Stimulated activated CD4-positive, alpha-beta T cell treated with anti-CD3 and anti-CD28 coated beads, Interleukin-2, amount 100 ng/mL, for 48 hours (primary cell): ENCODE measurements at regions not wholly inside any gene's neighbourhood (a gene's known extent, or its start where the extent isn't known, plus 50 kb on each side); places are given as distances from the start of the nearest gene placed in this dataset.
"Not testable (repeated sequence)": the region's sequence is repeated elsewhere in the genome, so short reads cannot be mapped to it uniquely, and the experiment has no call there.

Experiments used
- DNase-seq, 2 donors: peaks; one replicate each; pipeline ENCODE4 v3.0.0-alpha.2; 2020

DNA sequence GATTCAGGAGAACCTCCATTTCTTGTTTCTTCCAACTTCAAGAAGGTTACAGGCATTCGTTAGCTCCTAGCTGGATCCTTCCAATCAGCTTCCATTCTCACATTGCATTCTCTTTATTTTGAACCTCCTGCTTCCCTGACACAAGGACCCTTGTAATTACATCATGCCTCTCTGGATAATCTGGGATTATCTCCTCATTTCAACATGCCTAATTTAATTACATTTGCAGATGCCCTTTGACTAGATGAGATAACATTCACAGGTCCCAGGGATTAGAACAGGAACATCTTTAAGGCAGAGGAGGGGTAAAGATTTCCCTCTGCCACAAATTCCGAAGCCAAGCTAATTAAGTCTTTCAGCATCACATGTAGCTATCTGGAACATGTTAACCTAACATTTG lies 753.8 kb upstream of the PCDH7 start:
- no peak for DNase-seq

DNA sequence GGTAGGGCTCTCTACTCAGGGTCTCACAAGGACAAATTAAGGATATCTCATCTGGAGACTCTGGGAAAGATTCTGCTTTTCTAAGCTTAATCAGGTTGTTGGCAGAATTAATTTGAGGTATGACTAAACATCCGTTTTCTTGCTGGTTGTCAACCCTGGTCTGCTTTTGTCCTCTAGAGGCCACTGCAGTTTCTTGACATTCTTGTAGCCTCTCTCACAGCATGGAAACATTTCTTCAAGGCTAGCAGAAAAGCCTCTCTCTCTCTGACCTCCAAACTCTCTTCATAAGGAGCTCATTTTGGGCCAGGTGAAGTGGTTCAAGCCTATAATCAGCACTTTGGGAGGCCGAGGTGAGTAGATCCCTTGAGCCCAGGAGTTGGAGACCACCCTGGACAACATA lies 749.5 kb upstream of the PCDH7 start:
- no peak for DNase-seq

DNA sequence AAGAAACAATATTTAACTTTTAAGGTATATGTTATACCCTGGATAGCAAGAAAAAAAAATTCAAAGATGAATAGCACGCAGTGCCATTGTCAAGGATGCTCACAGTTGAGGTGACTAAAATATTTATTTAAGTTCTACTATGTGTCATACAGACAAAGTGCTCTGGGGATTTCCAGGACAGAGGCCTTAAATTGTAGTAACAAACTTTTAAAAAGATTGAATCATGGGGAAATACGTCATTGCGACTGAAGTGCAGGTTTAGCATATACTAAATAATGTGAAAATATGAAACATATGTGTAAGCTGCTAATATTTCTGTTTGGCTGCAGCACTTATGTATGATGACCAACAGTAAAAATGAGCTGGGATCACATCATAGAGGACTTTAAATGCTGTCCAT lies 748.0 kb upstream of the PCDH7 start:
- no peak for DNase-seq

DNA sequence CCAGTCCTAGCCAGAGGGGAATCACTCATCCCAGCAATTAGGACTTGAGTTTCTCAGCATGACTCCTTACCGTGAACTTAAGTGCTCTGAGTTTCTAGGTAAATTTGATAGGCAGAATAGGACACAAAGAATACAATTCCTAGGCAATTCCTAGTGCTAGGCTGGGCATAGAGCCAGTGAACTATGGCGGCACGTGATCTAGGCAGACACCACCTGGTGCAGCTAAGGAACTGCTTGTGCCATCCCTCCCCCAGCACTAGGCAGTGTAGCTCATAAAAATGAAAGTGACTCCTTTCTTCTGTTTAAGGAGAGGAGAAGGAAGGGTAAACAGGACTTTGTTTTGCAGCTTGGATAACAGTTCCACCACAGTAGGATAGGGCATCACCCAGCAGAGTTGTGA lies 736.3 kb upstream of the PCDH7 start:
- no peak for DNase-seq

GRCh38 chr4:30001628-30002027 lies 718.5 kb upstream of the PCDH7 start:
- DNase-seq: no peak

- no peak for DNase-seq
Observed at GRCh38 chr4:30002341-30002740, 717.8 kb upstream of the PCDH7 start.

DNA sequence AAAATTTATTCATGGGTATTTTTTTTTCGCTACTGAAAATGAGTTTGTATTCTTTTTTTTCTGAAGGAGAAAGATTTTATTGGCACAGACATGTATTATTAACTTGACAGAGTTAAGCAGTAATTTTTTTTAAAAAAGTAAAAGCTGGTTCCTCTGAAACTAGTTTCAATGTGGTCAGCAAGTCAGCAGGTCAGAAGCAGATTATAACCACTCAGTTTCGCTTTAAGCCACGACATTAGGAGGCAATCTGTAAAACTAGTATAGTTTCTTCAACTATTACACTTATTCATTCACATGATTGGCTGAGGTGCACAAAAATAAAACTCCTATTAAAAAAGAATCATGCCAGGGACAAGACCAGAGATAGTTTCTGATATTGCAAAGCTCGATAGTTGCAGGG lies 714.2 kb upstream of the PCDH7 start:
- DNase-seq: no peak

DNA sequence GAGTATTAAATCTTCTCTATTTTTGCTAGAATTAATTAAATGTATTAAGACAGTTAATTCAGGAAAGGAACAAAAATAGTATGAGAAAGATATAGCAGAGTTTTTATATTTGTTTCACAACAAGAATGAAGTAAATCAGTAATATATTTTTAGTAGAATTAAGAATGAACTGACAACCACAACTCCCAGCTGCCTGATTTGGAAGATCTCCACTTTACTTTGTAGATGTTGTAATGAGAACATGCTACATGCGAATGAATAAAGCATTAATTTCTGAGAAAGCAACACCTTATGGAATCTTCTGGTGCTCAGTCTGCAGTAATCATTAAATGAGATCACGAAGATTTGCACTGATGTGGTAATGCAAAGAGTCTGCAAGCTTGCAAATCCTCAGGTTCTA lies 695.6 kb upstream of the PCDH7 start:
- DNase-seq: no peak

GRCh38 chr4:30028826-30029225 lies 691.3 kb upstream of the PCDH7 start:
- no peak for DNase-seq

DNA sequence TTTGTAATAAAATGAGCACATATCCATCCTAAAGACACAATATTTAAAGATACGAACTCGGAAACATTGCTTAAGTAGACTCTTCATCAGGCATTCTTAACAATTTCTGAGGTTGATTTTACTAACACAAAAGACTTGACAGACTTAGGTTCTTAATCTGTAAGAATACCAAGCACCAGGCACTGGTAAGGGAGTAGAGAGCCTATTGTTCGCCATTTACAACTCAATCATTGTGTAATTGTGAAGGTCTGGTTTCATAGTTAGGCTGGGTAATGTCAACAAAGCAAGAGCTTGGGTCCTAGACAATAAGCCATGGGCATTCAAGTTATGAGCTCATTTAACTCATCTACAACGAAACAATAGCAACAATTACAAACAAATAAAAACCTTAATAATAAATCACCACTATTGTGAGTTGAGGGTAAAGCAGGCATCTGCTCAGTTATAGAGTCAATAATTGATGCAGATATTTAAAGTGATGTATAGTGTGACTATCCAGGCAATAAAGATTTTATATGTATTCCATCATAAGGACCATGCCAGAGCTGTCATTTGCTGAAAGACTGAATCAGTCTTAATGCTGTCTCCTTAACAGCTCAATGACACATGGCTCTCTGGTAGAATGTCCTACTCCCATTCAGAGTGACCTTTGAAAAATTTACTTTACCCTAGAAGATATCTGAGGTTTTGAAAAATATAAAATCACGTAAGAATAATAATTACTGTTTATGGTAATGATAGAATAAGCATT lies 664.0 kb upstream of the PCDH7 start:
- no peak for DNase-seq

DNA sequence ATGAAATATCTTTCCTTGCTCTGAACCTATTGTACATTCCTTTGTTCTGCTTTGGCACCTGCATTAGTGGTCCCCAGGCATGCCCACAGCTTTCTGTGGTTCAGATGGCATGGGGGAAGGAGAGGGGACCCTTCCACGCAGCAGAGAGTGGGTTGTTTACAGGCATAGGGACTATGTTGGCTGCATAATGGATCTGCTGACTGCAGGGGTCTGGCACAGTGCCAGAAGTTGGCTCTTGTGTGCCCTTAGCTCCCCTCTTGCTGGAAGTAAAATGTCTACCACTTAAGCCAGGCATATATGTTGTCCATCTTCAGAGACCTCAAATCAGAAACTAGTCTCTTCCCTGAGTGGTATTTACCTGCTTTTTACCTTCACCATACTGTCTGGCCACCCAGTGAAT lies 651.9 kb upstream of the PCDH7 start:
- no peak for DNase-seq

- no peak for DNase-seq
Observed at GRCh38 chr4:30073011-30073710, 647.0 kb upstream of the PCDH7 start.

DNA sequence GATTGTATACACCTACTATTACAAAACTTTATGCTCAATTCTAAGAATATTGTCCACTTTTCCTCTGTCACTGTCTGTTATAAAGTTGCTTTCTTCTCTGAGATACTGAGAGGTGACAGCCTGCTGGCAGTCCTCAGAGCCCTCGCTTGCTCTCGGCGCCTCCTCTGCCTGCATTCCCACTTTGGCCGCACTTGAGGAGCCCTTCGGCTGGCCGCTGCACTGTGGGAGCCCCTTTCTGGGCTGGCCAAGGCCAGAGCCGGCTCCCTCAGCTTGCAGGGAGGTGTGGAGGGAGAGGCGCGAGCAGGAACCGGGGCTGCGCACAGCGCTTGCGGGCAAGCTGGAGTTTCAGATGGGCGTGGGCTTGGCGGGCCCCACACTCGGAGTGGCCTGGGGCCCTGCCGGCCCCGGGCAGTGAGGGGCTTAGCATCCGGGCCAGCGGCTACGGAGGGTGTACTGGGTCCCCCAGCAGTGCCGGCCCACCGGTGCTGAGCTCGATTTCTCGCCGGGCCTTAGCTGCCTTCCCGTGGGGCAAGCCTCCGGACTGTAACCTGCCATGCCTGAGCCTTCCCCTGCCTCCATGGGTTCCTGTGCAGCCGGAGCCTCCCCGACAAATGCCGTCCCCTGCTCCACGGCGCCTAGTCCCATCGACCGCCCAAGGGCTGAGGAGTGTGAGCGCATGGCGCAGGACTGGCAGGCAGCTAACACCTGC lies 627.6 kb upstream of the PCDH7 start:
- DNase-seq: not testable (repeated sequence)

GRCh38 chr4:30094887-30095286 lies 625.3 kb upstream of the PCDH7 start:
- DNase-seq: no peak

DNA sequence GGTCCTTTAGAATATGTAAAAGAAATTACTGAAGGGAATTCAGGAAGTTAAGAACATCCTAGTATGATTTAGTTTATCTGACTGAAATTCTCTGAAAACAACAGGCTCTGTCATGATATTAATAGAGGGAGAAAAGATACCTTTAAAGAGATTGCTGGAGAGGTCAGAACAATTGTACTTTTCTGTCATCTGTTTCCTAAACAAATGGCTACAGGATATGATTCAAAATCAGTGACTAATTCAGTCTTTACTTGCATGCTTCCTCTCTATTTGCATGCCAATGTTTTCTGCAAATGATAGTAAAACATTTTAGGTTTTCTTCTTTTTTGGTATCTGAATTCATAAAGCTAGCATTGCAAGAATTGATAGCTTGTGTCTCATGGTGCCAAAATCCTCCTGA lies 616.7 kb upstream of the PCDH7 start:
- no peak for DNase-seq

DNA sequence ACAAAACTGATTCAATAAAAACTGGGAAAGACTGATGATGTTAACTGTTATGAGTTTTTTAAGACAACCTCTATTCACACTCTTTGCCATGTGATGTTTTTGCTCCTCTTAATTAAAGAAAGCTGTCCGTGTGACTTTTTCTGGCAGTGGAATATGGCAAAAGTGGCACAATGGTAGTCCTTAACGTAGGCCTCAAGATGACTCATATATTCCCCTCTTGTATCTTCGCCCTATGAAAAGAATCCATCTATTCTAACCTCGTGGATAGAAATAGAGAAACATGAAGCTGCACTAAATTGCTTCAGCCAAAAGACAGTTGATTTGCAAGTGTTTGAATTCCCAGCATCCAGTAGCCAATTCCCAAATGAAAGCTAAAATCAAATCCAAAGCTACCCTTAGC lies 603.8 kb upstream of the PCDH7 start:
- no peak for DNase-seq

- no peak for DNase-seq
Observed at GRCh38 chr4:30117433-30117832, 602.7 kb upstream of the PCDH7 start.

DNA sequence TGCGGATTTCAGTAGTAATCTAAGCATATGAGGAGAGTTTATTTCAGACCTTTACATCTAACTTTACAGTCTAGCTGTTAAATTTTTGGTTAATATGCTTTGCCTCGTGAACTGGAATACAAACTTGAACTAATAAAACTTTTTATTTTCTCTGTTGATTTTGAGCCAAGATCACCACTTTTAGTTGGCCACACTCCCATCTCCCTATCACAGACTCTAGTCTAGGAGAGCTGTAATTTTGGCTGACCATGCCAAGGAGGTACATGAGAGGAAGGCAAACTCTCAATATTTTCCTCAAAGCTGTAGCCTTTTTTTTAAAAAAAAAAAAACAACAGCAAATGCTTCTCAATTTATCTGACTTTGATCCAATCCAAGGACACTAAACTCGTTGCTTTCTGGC lies 597.5 kb upstream of the PCDH7 start:
- DNase-seq: no peak

GRCh38 chr4:30124621-30125020 lies 595.5 kb upstream of the PCDH7 start:
- not testable (repeated sequence) for DNase-seq

- DNase-seq: no peak
Observed at GRCh38 chr4:30125868-30126267, 594.3 kb upstream of the PCDH7 start.

DNA sequence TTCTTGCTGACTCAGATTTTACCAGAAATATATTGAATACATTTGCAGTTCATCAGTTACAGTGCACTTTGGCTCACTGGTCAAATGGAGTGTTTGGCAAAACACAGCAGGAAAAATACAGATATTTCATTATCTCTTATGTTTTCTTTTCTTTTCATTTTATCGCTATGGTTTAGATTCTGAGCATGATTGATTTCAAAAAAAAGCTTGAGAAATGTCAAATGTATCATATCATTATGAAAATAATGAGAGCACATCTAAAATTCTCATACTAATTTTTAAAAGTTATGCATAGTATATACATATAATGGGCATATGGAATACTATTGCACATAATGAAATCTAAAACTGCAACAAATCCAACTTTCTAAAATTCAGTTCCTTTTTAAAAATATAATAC lies 593.8 kb upstream of the PCDH7 start:
- DNase-seq: no peak

GRCh38 chr4:30148828-30149227 lies 571.3 kb upstream of the PCDH7 start:
- not testable (repeated sequence) for DNase-seq

DNA sequence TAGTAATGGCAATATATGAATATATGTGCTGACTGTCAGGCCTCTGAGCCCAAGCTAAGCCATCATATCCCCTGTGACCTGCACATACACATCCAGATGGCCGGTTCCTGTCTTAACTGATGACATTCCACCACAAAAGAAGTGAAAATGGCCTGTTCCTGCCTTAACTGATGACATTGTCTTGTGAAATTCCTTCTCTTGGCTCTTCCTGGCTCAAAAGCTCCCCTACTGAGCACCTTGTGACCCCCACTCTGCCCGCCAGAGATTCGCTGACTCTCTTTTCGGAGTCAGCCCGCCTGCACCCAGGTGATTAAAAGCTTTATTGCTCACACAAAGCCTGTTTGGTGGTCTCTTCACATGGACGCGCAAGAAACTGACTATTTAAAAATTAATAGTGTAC lies 570.6 kb upstream of the PCDH7 start:
- not testable (repeated sequence) for DNase-seq

DNA sequence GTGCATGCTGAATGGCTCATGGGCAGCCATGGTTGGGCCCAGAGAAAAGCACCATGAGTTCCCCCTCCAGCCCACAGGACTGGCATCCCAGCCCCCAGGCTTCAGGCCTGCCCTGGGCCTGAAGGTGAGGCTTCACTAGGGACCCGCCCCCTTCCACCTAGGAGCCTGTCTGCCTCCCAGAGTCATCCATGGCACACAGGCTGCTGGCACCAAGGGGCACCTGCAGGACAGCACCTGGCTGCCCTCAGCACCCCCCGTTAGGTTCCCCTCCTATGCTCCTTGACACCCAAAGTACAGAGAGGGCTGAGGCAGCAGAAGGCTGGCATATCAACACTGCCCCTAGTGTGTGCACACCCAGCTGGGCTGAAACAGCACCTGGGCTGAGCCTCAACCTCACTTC lies 566.7 kb upstream of the PCDH7 start:
- no peak for DNase-seq
